ENCODE measurements at regions not wholly inside any gene's neighbourhood (a gene's known extent, or its start where the extent isn't known, plus 50 kb on each side); places are given as distances from the start of the nearest gene placed in this dataset.

- no peak for TF ChIP-seq CTCF (IDR thresholded peaks at IDR 0.05)
- no peak for TF ChIP-seq POLR2A (IDR thresholded peaks at IDR 0.05)
- TF ChIP-seq EP300 (IDR thresholded peaks at IDR 0.05): no peak
These were observed 604.0 kb upstream of the PFKP start for GRCh38 chr10:2463316-2463715.

Data from suprapubic skin (tissue), 3 donors.